SK-N-SH treated with all-trans-retinoic acid at 6 μM for 48 hours (cell line): ENCODE measurements at regions not wholly inside any gene's neighbourhood (a gene's known extent, or its start where the extent isn't known, plus 50 kb on each side); places are given as distances from the start of the nearest gene placed in this dataset.

ENCODE experiments used
- ATAC-seq: fragments of 200-7000 bp; cut with Tn5 transposase; 3 replicates; pipeline ENCODE4 v1.9.1; 2020; ENCODE audit warnings: mild to moderate bottlenecking, moderate library complexity
- ARNTL ChIP-seq: fragments of 450-650 bp; formaldehyde crosslinking; IDR thresholded peaks from 2 replicates; pipeline ENCODE4 v1.5.0; 2020; ENCODE audit warnings: low read depth, mild to moderate bottlenecking, moderate library complexity, borderline replicate concordance
- BACH2 ChIP-seq: fragments of 250-450 bp; sonication (Bioruptor Pico); IDR thresholded peaks from 2 replicates; pipeline ENCODE4 v1.9.0; 2021; ENCODE audit warnings: mild to moderate bottlenecking, borderline replicate concordance
- CREB5 ChIP-seq: fragments of 250-450 bp; sonication (Bioruptor Pico); IDR thresholded peaks from 2 replicates; pipeline ENCODE4 v1.5.1; 2020; ENCODE audit warnings: low read depth, mild to moderate bottlenecking, moderate library complexity
- CSDC2 ChIP-seq: fragments of 250-450 bp; sonication (Bioruptor Pico); IDR thresholded peaks from 2 replicates; pipeline ENCODE4 v1.5.0; 2020; ENCODE audit warnings: mild to moderate bottlenecking, moderate library complexity
- CSRNP3 ChIP-seq: fragments of 250-450 bp; sonication (Bioruptor Pico); IDR thresholded peaks from 2 replicates; pipeline ENCODE4 v1.5.1; 2021; ENCODE audit warnings: mild to moderate bottlenecking, moderate library complexity
- ESRRG ChIP-seq: fragments of 250-450 bp; sonication (Bioruptor Pico); IDR thresholded peaks from 2 replicates; pipeline ENCODE4 v1.6.1; 2021; ENCODE audit warnings: mild to moderate bottlenecking
- GLIS3 ChIP-seq: fragments of 250-450 bp; sonication (Bioruptor Pico); IDR thresholded peaks from 2 replicates; pipeline ENCODE4 v1.5.0; 2020; ENCODE audit warnings: mild to moderate bottlenecking, moderate library complexity
- OSR1 ChIP-seq: fragments of 250-450 bp; sonication (Bioruptor Pico); IDR thresholded peaks from 2 replicates; pipeline ENCODE4 v1.8.0; 2022; ENCODE audit warnings: moderate library complexity, mild to moderate bottlenecking, inconsistent platforms
- PATZ1 ChIP-seq: fragments of 250-450 bp; sonication (Bioruptor Pico); IDR thresholded peaks from 2 replicates; pipeline ENCODE4 v1.8.0; 2020; ENCODE audit warnings: mild to moderate bottlenecking, moderate library complexity, borderline replicate concordance
- POU6F1 ChIP-seq: fragments of 250-450 bp; sonication (Bioruptor Pico); IDR thresholded peaks from 2 replicates; pipeline ENCODE4 v1.8.0; 2021; ENCODE audit warnings: low read depth, mild to moderate bottlenecking, moderate library complexity, borderline replicate concordance
- PPARA ChIP-seq: fragments of 250-450 bp; sonication (Bioruptor Pico); IDR thresholded peaks from 2 replicates; pipeline ENCODE4 v1.5.0; 2020; ENCODE audit warnings: mild to moderate bottlenecking, borderline replicate concordance
- RARB ChIP-seq: fragments of 250-450 bp; sonication (Bioruptor Pico); IDR thresholded peaks from 2 replicates; pipeline ENCODE4 v1.8.0; 2021; ENCODE audit warnings: mild to moderate bottlenecking, moderate library complexity
- SNAI2 ChIP-seq: fragments of 250-450 bp; sonication (Bioruptor Pico); IDR thresholded peaks from 2 replicates; pipeline ENCODE4 v1.5.0; 2020; ENCODE audit warnings: mild to moderate bottlenecking, moderate library complexity
- TCF4 ChIP-seq: fragments of 250-450 bp; sonication (Bioruptor Pico); IDR thresholded peaks from 2 replicates; pipeline ENCODE4 v1.8.0; 2021; ENCODE audit warnings: mild to moderate bottlenecking, moderate library complexity, borderline replicate concordance
- TOX ChIP-seq: fragments of 250-450 bp; sonication (Bioruptor Pico); IDR thresholded peaks from 2 replicates; pipeline ENCODE4 v1.8.0; 2021; ENCODE audit warnings: mild to moderate bottlenecking, moderate library complexity, borderline replicate concordance
- ZC3H10 ChIP-seq: fragments of 250-450 bp; sonication (Bioruptor Pico); IDR thresholded peaks from 2 replicates; pipeline ENCODE4 v1.5.1; 2021; ENCODE audit warnings: mild to moderate bottlenecking, moderate library complexity
- ZFP3 ChIP-seq: fragments of 250-450 bp; sonication (Bioruptor Pico); IDR thresholded peaks from 2 replicates; pipeline ENCODE4 v1.5.0; 2020; ENCODE audit warnings: mild to moderate bottlenecking, moderate library complexity
- ZFP30 ChIP-seq: fragments of 450-650 bp; formaldehyde crosslinking; IDR thresholded peaks from 2 replicates; pipeline ENCODE4 v1.5.0; 2022; ENCODE audit warnings: mild to moderate bottlenecking, moderate library complexity
- ZNF565 ChIP-seq: fragments of 450-650 bp; formaldehyde crosslinking; conservative IDR thresholded peaks from 2 replicates; pipeline ENCODE4 v1.5.0; 2020; ENCODE audit warnings: low read depth, mild to moderate bottlenecking, moderate library complexity
- ZNF70 ChIP-seq: fragments of 450-650 bp; formaldehyde crosslinking; IDR thresholded peaks from 2 replicates; pipeline ENCODE4 v1.5.0; 2020; ENCODE audit warnings: mild to moderate bottlenecking, moderate library complexity

- TF ChIP-seq CSRNP3 (CRISPR knock-in tag), result no peak
- no peak for ATAC-seq
These were observed 379.4 kb upstream of the CFAP20DC start for GRCh38 chr3:59429198-59429597.

GRCh38 chr3:59426821-59427565 is 377.2 kb upstream of the CFAP20DC start:
- no peak for ATAC-seq
- TF ChIP-seq PATZ1 (CRISPR knock-in tag) (no peak), ZFP30 (CRISPR knock-in tag) (no peak), BACH2 (CRISPR knock-in tag) (no peak), ZNF565 (CRISPR knock-in tag) (no peak), CSRNP3 (CRISPR knock-in tag) (no peak), POU6F1 (CRISPR knock-in tag) (no peak), CSDC2 (CRISPR knock-in tag) (no peak), CREB5 (CRISPR knock-in tag) (no peak), PPARA (no peak), ARNTL (no peak), GLIS3 (no peak), SNAI2 (CRISPR knock-in tag) (no peak), TOX (no peak), ZC3H10 (CRISPR knock-in tag) (no peak), ZFP3 (CRISPR knock-in tag) (no peak), RARB (CRISPR knock-in tag) (no peak)

- ATAC-seq, result no peak
- TF ChIP-seq POU6F1 (CRISPR knock-in tag) (no peak), ZFP30 (CRISPR knock-in tag) (no peak), ESRRG (CRISPR knock-in tag) (no peak), TOX (no peak), PATZ1 (CRISPR knock-in tag) (no peak), ZC3H10 (CRISPR knock-in tag) (no peak), CSDC2 (CRISPR knock-in tag) (no peak), TCF4 (CRISPR knock-in tag) (no peak), OSR1 (no peak), RARB (CRISPR knock-in tag) (no peak), PPARA (no peak), ARNTL (no peak), GLIS3 (no peak), ZNF70 (CRISPR knock-in tag) (no peak)
These were observed 376.1 kb upstream of the CFAP20DC start for GRCh38 chr3:59425942-59426341.
